GM12878 (cell line): ENCODE measurements at regions not wholly inside any gene's neighbourhood (a gene's known extent, or its start where the extent isn't known, plus 50 kb on each side); places are given as distances from the start of the nearest gene placed in this dataset.

Source experiments
- ATAC-seq: fragments of 200-7000 bp; cut with Tn5 transposase; 3 replicates; pipeline ENCODE4 v1.9.1; 2020; ENCODE audit warnings: mild to moderate bottlenecking, moderate library complexity
- BruUV-seq: library from RNA; stranded (reverse); fragments of 400-500 nt; replicated peaks from 2 replicates; lab custom pipeline; 2021; lab: Mats Ljungman, UMichigan
- CTCF ChIA-PET: fragments of 300-600 bp; sonication (Branson Sonifier 250); formaldehyde crosslinking; extraction: SDS; loops from one replicate; lab custom pipeline; 2021; ENCODE audit warnings: inconsistent platforms; lab: Yijun Ruan, JAX
- POLR2A ChIA-PET: fragments of 350-600 bp; formaldehyde crosslinking; extraction: SDS; loops from one replicate; lab custom pipeline; 2021; ENCODE audit warnings: inconsistent platforms; lab: Charles Lee
- RAD21 ChIA-PET: fragments of 300-600 bp; sonication (Branson Sonifier 250); formaldehyde crosslinking; loops from one replicate; lab custom pipeline; 2023; ENCODE audit warnings: antibody characterized with exemption; ENCODE audit not compliant: unreplicated experiment; lab: Charles Lee
- SMC1A ChIA-PET: fragments of 300-600 bp; sonication (Branson Sonifier 250); formaldehyde crosslinking; loops from one replicate; lab custom pipeline; 2023; ENCODE audit not compliant: unreplicated experiment, uncharacterized antibody; lab: Charles Lee
- DNase-seq: peaks from one replicate; pipeline ENCODE4 v3.0.0-alpha.2; 2011; ENCODE audit warnings: low read depth, low spot score
- FAIRE-seq: peaks from 3 replicates; lab custom pipeline; 2011; peaks lifted over from hg19 to GRCh38; lab: Jason Lieb, UNC
- H2AFZ ChIP-seq: 2 replicates; pipeline ENCODE4 v1.6.0; 2011; ENCODE audit warnings: low read depth, low read length, control low read depth; ENCODE audit not compliant: control insufficient read depth
- H3K27ac ChIP-seq: 2 replicates; pipeline ENCODE4 v1.5.1; 2011; ENCODE audit warnings: control low read depth; ENCODE audit not compliant: control insufficient read depth, insufficient read depth
- H3K27me3 ChIP-seq, 2 experiments: replicated peaks in 1 of 2; 2 replicates each; pipeline versions ENCODE4 v1.6.0 to v1.6.1; 2011; ENCODE audit warnings: low read length in 1 of 2; ENCODE audit not compliant: control insufficient read depth in 2 of 2, insufficient read depth in 2 of 2
- H3K36me3 ChIP-seq, 2 experiments: 2 replicates each; pipeline ENCODE4 v1.5.1; 2011; ENCODE audit warnings: low read length in 1 of 2; ENCODE audit not compliant: control insufficient read depth in 2 of 2, insufficient read depth in 2 of 2
- H3K4me1 ChIP-seq: 2 replicates; pipeline ENCODE4 v1.6.1; 2011; ENCODE audit warnings: mild to moderate bottlenecking, low read length, moderate library complexity, mixed read lengths; ENCODE audit not compliant: control insufficient read depth, insufficient read depth
- H3K4me2 ChIP-seq: 2 replicates; pipeline ENCODE4 v1.6.0; 2011; ENCODE audit warnings: control low read depth; ENCODE audit not compliant: control insufficient read depth, insufficient read depth
- H3K4me3 ChIP-seq: fragments of 200-600 bp; sonication (generic); 2 replicates; pipeline ENCODE4 v1.5.1; 2016
- H3K79me2 ChIP-seq: 2 replicates; pipeline ENCODE4 v1.6.0; 2011; ENCODE audit warnings: low read length; ENCODE audit not compliant: control insufficient read depth, insufficient read depth
- H3K9ac ChIP-seq: 2 replicates; pipeline ENCODE4 v1.8.0; 2011; ENCODE audit warnings: low read length, control low read depth, mixed read lengths; ENCODE audit not compliant: control insufficient read depth, insufficient read depth
- H3K9me3 ChIP-seq: replicated peaks from 3 replicates; pipeline ENCODE4 v1.5.1; 2011; ENCODE audit warnings: mild to moderate bottlenecking, low read length; ENCODE audit not compliant: control insufficient read depth, insufficient read depth
- H4K20me1 ChIP-seq: 2 replicates; pipeline ENCODE4 v1.6.0; 2011; ENCODE audit not compliant: control insufficient read depth, insufficient read depth
- BACH1 ChIP-seq: fragments of 450-650 bp; IDR thresholded peaks from 2 replicates; pipeline ENCODE4 v1.6.1; 2017; ENCODE audit warnings: mild to moderate bottlenecking, borderline replicate concordance
- CBX3 ChIP-seq: fragments of 200-600 bp; sonication (generic); IDR thresholded peaks from 2 replicates; pipeline ENCODE4 v1.6.1; 2016; ENCODE audit warnings: low read depth, borderline replicate concordance
- CHD4 ChIP-seq: fragments of 200-600 bp; sonication (generic); IDR thresholded peaks from 2 replicates; pipeline ENCODE4 v1.6.1; 2016; ENCODE audit warnings: mild to moderate bottlenecking
- GABPA ChIP-seq: IDR thresholded peaks from 2 replicates; pipeline ENCODE4 v1.6.1; 2014; ENCODE audit warnings: antibody characterized with exemption, low read depth, mild to moderate bottlenecking, inconsistent platforms
- IRF4 ChIP-seq: IDR thresholded peaks from 2 replicates; pipeline ENCODE4 v1.6.1; 2011; ENCODE audit warnings: low read depth, low read length
- JUND ChIP-seq: IDR thresholded peaks from 2 replicates; pipeline ENCODE4 v1.6.1; 2012; ENCODE audit warnings: low read depth, mild to moderate bottlenecking, low read length, improper control_type of control experiment, moderate library complexity
- PML ChIP-seq: IDR thresholded peaks from 2 replicates; pipeline ENCODE4 v1.6.1; 2012; ENCODE audit warnings: low read length, inconsistent platforms
- POLR2A ChIP-seq: IDR thresholded peaks from 2 replicates; pipeline ENCODE4 v1.6.1; 2011; ENCODE audit warnings: low read depth, mild to moderate bottlenecking, low read length
- POU2F2 ChIP-seq: IDR thresholded peaks from 3 replicates; pipeline ENCODE4 v1.6.1; 2011; ENCODE audit warnings: low read depth, mild to moderate bottlenecking, low read length, borderline replicate concordance
- RB1 ChIP-seq: fragments of 450-650 bp; formaldehyde crosslinking; IDR thresholded peaks from 2 replicates; pipeline ENCODE4 v1.6.1; 2017; ENCODE audit warnings: mild to moderate bottlenecking, borderline replicate concordance
- SMAD5 ChIP-seq: IDR thresholded peaks from 2 replicates; pipeline ENCODE4 v1.6.1; 2016; ENCODE audit warnings: antibody characterized with exemption, low read depth
- SMARCA5 ChIP-seq: fragments of 450-650 bp; IDR thresholded peaks from 2 replicates; pipeline ENCODE4 v1.6.1; 2017; ENCODE audit warnings: mild to moderate bottlenecking
- SUPT20H ChIP-seq: IDR thresholded peaks from 2 replicates; pipeline ENCODE4 v1.6.1; 2011; ENCODE audit warnings: low read depth, mild to moderate bottlenecking, low read length, moderate library complexity, borderline replicate concordance; ENCODE audit not compliant: control insufficient read depth
- SUZ12 ChIP-seq: fragments of 200-600 bp; sonication (generic); IDR thresholded peaks from one replicate; pipeline ENCODE4 v1.6.1; 2018; ENCODE audit warnings: antibody characterized with exemption, mild to moderate bottlenecking; ENCODE audit not compliant: unreplicated experiment
- TAF1 ChIP-seq: IDR thresholded peaks from 2 replicates; pipeline ENCODE4 v1.6.1; 2011; ENCODE audit warnings: mild to moderate bottlenecking, low read depth, low read length, borderline replicate concordance
- TBL1XR1 ChIP-seq: IDR thresholded peaks from 2 replicates; pipeline ENCODE4 v1.6.1; 2012; ENCODE audit warnings: low read depth, low read length, improper control_type of control experiment
- USF2 ChIP-seq: IDR thresholded peaks from 2 replicates; pipeline ENCODE4 v1.6.1; 2011; ENCODE audit warnings: low read depth, low read length, improper control_type of control experiment, borderline replicate concordance
- WGBS: methylation state at CpG from one replicate; pipeline ENCODE4 v1.1.6; 2016; ENCODE audit warnings: low lambda C conversion rate; ENCODE audit not compliant: insufficient replicate concordance, insufficient coverage; ENCODE audit errors: missing lambda C conversion rate; 5-methylcytosine and 5-hydroxymethylcytosine counted together
- in situ Hi-C: fragments of 300-500 bp; cut with MboI; formaldehyde crosslinking; loops from 9 replicates; pipeline ENCODE4 v1.14.3; 2018; ENCODE audit warnings: mixed read lengths
- intact Hi-C: fragments of 100-400 bp; cut with micrococcal nuclease; formaldehyde crosslinking; loops from one replicate; pipeline ENCODE4 v1.14.2; 2022; ENCODE audit not compliant: unreplicated experiment
- TF ChIP-seq, protein P1 (sequence below), 3 experiments: IDR thresholded peaks in 2 of 3; conservative IDR thresholded peaks in 1 of 3; 2 replicates each; pipeline ENCODE4 v1.5.1; 2011; ENCODE audit warnings: low read depth in 3 of 3, low read length in 3 of 3, mild to moderate bottlenecking in 3 of 3, control low read depth in 2 of 3, moderate library complexity in 2 of 3, inconsistent platforms in 1 of 3, mixed read lengths in 1 of 3; ENCODE audit not compliant: control insufficient read depth in 2 of 3, insufficient read depth in 1 of 3; ENCODE audit errors: extremely low read depth in 1 of 3
- TF ChIP-seq, protein P2 (sequence below): IDR thresholded peaks from 2 replicates; pipeline ENCODE4 v1.6.1; 2012; ENCODE audit warnings: low read depth, low read length, improper control_type of control experiment

DNA sequence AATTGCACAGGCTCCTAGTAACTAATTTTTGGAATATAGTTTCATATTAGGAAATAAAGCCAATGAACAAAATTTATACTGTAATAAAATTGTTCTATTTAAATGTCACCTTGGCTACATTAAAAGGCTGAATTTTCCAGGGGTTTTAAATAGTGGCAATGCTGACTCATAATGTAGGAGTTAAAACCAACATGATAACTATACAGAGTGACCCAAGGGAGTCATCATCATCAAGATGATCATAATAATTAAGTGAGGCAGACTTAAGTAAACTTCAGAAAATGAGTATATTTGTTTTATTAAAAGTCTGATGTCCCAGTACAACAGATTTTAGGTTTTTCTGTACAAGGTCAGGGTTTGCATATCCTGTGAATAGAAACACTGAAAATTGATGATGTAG, 183.4 kb downstream of the PLPPR4 start (continued):
- TF ChIP-seq JUND, result no peak
- no peak for TF ChIP-seq POLR2A
- no peak for TF ChIP-seq PML
- TF ChIP-seq SUZ12, result no peak
- TF ChIP-seq CBX3, result no peak
- TF ChIP-seq BACH1, result no peak
- TF ChIP-seq, protein P1, sequence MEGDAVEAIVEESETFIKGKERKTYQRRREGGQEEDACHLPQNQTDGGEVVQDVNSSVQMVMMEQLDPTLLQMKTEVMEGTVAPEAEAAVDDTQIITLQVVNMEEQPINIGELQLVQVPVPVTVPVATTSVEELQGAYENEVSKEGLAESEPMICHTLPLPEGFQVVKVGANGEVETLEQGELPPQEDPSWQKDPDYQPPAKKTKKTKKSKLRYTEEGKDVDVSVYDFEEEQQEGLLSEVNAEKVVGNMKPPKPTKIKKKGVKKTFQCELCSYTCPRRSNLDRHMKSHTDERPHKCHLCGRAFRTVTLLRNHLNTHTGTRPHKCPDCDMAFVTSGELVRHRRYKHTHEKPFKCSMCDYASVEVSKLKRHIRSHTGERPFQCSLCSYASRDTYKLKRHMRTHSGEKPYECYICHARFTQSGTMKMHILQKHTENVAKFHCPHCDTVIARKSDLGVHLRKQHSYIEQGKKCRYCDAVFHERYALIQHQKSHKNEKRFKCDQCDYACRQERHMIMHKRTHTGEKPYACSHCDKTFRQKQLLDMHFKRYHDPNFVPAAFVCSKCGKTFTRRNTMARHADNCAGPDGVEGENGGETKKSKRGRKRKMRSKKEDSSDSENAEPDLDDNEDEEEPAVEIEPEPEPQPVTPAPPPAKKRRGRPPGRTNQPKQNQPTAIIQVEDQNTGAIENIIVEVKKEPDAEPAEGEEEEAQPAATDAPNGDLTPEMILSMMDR (IDR thresholded peaks at IDR 0.05 in 2 of 3, conservative IDR thresholded peaks at IDR 0.05 in 1 of 3; ENCODE audit: control insufficient read depth in 2 of 3, extremely low read depth in 1 of 3, insufficient read depth in 1 of 3, low read depth in 3 of 3, low read length in 3 of 3), result no peak
- no peak for TF ChIP-seq SUPT20H
- no peak for TF ChIP-seq TAF1

DNA sequence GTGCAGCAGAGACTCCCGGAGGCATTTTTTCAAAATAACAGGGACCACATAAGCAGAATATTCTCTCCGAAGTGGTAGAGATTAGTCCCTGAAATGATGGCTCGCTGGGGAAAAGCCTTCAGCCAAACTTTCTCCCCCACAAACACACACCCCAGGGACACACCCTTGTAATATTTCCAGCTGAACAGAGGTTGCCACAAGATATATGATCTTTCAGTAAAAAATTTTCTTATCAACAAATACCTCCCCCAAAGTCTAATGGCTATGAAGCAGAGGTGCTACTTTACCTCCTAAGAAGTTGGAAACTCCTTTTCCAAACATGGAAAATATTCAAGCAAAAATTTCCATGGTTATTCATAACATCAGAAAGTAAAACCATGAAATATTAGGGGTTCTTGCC, 190.2 kb upstream of the PALMD start:
- H3K4me1 ChIP-seq, result no peaks in the 10 kb centered on the region
- H3K4me3 ChIP-seq, result no peak overlapping the region
- no peak overlapping the region for H3K27ac ChIP-seq
- no peak for FAIRE-seq
- ATAC-seq, result no peak
- H2AFZ ChIP-seq, result no peak overlapping the region
- intact Hi-C loops, result no loop called here
- no peaks in the 10 kb centered on the region for H3K79me2 ChIP-seq
- in situ Hi-C loops, result no loop called here
- no TSS peak for BruUV-seq
- no peaks in the 10 kb centered on the region for H3K9me3 ChIP-seq
- SMC1A ChIA-PET, result no interaction called here
- H4K20me1 ChIP-seq, result no peaks in the 10 kb centered on the region
- no peak overlapping the region for H3K9ac ChIP-seq
- H3K36me3 ChIP-seq, result no peaks in the 10 kb centered on the region
- no peak for DNase-seq
- TF ChIP-seq POU2F2, result no peak
- no peak for TF ChIP-seq GABPA
- no peak for TF ChIP-seq RB1
- TF ChIP-seq TBL1XR1, result no peak
- no peak for TF ChIP-seq IRF4
- TF ChIP-seq SMARCA5, result no peak
- TF ChIP-seq CHD4, result no peak
- TF ChIP-seq TAF1, result no peak
- TF ChIP-seq, protein P2, sequence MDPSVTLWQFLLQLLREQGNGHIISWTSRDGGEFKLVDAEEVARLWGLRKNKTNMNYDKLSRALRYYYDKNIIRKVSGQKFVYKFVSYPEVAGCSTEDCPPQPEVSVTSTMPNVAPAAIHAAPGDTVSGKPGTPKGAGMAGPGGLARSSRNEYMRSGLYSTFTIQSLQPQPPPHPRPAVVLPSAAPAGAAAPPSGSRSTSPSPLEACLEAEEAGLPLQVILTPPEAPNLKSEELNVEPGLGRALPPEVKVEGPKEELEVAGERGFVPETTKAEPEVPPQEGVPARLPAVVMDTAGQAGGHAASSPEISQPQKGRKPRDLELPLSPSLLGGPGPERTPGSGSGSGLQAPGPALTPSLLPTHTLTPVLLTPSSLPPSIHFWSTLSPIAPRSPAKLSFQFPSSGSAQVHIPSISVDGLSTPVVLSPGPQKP, result no peak
- TF ChIP-seq SMAD5, result no peak
- no peak for TF ChIP-seq USF2
- TF ChIP-seq SUZ12, result no peak
- CTCF ChIA-PET, result no interaction called here
- WGBS, result 13% methylated on average over 3 of the region's 3 CpGs
- no peaks in the 10 kb centered on the region; a peak in 1 of 4 replicates for H3K27me3 ChIP-seq
- RAD21 ChIA-PET, result no interaction called here
- POLR2A ChIA-PET, result no interaction called here
- no peak overlapping the region for H3K4me2 ChIP-seq
